ENCODE measurements at regions not wholly inside any gene's neighbourhood (a gene's known extent, or its start where the extent isn't known, plus 50 kb on each side); places are given as distances from the start of the nearest gene placed in this dataset.

- DNase-seq (ENCODE audit: extremely low read depth, insufficient read length), result no peak
- H3K27me3 ChIP-seq (replicated peaks; ENCODE audit: control insufficient read depth, insufficient read depth, low read length), result no peaks in the 10 kb centered on the region
Measured at GRCh38 chr6:142569676-142570075, 267.9 kb downstream of the ADGRG6 start.

GRCh38 chr6:142570221-142570671 lies 268.4 kb downstream of the ADGRG6 start:
- Histone ChIP-seq H3K36me3 (ENCODE audit: control insufficient read depth, insufficient read depth, low read length) (no peaks in the 10 kb centered on the region), H3K27me3 (replicated peaks; ENCODE audit: control insufficient read depth, insufficient read depth, low read length) (no peaks in the 10 kb centered on the region), H3K4me3 (replicated peaks; ENCODE audit: low read depth, low read length) (no peak overlapping the region)
- TF ChIP-seq CTCF (IDR thresholded peaks at IDR 0.05; ENCODE audit: insufficient read depth, low read length, poor library complexity, severe bottlenecking), result no peak
- DNase-seq (ENCODE audit: extremely low read depth, insufficient read length), result no peak

More at GRCh38 chr6:142569676-142570075, 267.9 kb downstream of the ADGRG6 start:
- TF ChIP-seq CTCF (IDR thresholded peaks at IDR 0.05; ENCODE audit: insufficient read depth, low read length, poor library complexity, severe bottlenecking), result no peak
- no peaks in the 10 kb centered on the region for H3K36me3 ChIP-seq (ENCODE audit: control insufficient read depth, insufficient read depth, low read length)
- no peak overlapping the region for H3K4me3 ChIP-seq (replicated peaks; ENCODE audit: low read depth, low read length)

- Histone ChIP-seq H3K4me3 (replicated peaks; ENCODE audit: low read depth, low read length) (no peak overlapping the region), H3K27me3 (replicated peaks; ENCODE audit: control insufficient read depth, insufficient read depth, low read length) (no peaks in the 10 kb centered on the region; the same call in 1 of the 2 replicates), H3K36me3 (ENCODE audit: control insufficient read depth, insufficient read depth, low read length) (no peaks in the 10 kb centered on the region)
- TF ChIP-seq CTCF (IDR thresholded peaks at IDR 0.05; ENCODE audit: insufficient read depth, low read length, poor library complexity, severe bottlenecking), result no peak
- no peak for DNase-seq (ENCODE audit: extremely low read depth, insufficient read length)
Measured at GRCh38 chr6:142592876-142593275, 291.1 kb downstream of the ADGRG6 start.

- Histone ChIP-seq H3K36me3 (ENCODE audit: control insufficient read depth, insufficient read depth, low read length) (no peaks in the 10 kb centered on the region), H3K4me3 (replicated peaks; ENCODE audit: low read depth, low read length) (no peak overlapping the region), H3K27me3 (replicated peaks; ENCODE audit: control insufficient read depth, insufficient read depth, low read length) (no peaks in the 10 kb centered on the region; the same call in 1 of the 2 replicates)
- no peak for DNase-seq (ENCODE audit: extremely low read depth, insufficient read length)
- TF ChIP-seq CTCF (IDR thresholded peaks at IDR 0.05; ENCODE audit: insufficient read depth, low read length, poor library complexity, severe bottlenecking), result no peak
Measured at GRCh38 chr6:142597836-142598235, 296.0 kb downstream of the ADGRG6 start.

GRCh38 chr6:142601427-142601826 lies 299.6 kb downstream of the ADGRG6 start:
- DNase-seq (ENCODE audit: extremely low read depth, insufficient read length), result no peak
- Histone ChIP-seq H3K4me3 (replicated peaks; ENCODE audit: low read depth, low read length) (no peak overlapping the region), H3K27me3 (replicated peaks; ENCODE audit: control insufficient read depth, insufficient read depth, low read length) (no peaks in the 10 kb centered on the region; the same call in 1 of the 2 replicates), H3K36me3 (ENCODE audit: control insufficient read depth, insufficient read depth, low read length) (no peaks in the 10 kb centered on the region)
- TF ChIP-seq CTCF (IDR thresholded peaks at IDR 0.05; ENCODE audit: insufficient read depth, low read length, poor library complexity, severe bottlenecking), result no peak

- no peak for DNase-seq (ENCODE audit: extremely low read depth, insufficient read length)
- Histone ChIP-seq H3K27me3 (replicated peaks; ENCODE audit: control insufficient read depth, insufficient read depth, low read length) (no peaks in the 10 kb centered on the region), H3K36me3 (ENCODE audit: control insufficient read depth, insufficient read depth, low read length) (no peaks in the 10 kb centered on the region), H3K4me3 (replicated peaks; ENCODE audit: low read depth, low read length) (no peak overlapping the region)
- no peak for TF ChIP-seq CTCF (IDR thresholded peaks at IDR 0.05; ENCODE audit: insufficient read depth, low read length, poor library complexity, severe bottlenecking)
Measured at GRCh38 chr6:142602972-142603371, 301.2 kb downstream of the ADGRG6 start.
